Prostate gland (tissue), 2 donors: ENCODE measurements at regions not wholly inside any gene's neighbourhood (a gene's known extent, or its start where the extent isn't known, plus 50 kb on each side); places are given as distances from the start of the nearest gene placed in this dataset.

Experiments used
- DNase-seq: peaks from one replicate; pipeline ENCODE4 v3.0.0-alpha.2; 2019; ENCODE audit warnings: low spot score
- H3K27ac ChIP-seq, 2 donors: fragments of 200-600 bp; sonication (generic); 2 replicates each; pipeline ENCODE4 v1.5.1; 2017 to 2019
- H3K27me3 ChIP-seq: fragments of 200-600 bp; sonication (generic); replicated peaks from 2 replicates; pipeline ENCODE4 v1.5.1; 2019; ENCODE audit not compliant: insufficient read depth
- H3K36me3 ChIP-seq, 2 donors: fragments of 200-600 bp; sonication (generic); 1 replicate in 1 of 2; 2 replicates in 1 of 2; pipeline versions ENCODE4 v1.5.1 to v1.8.1; 2017 to 2019
- H3K4me1 ChIP-seq: fragments of 200-600 bp; sonication (generic); replicated peaks from 2 replicates; pipeline ENCODE4 v1.5.1; 2019
- H3K4me3 ChIP-seq, 2 donors: fragments of 200-600 bp; sonication (generic); 2 replicates each; pipeline ENCODE4 v1.5.1; 2017 to 2019
- H3K9me3 ChIP-seq: fragments of 200-600 bp; sonication (generic); 2 replicates; pipeline ENCODE4 v1.5.1; 2017
- CTCF ChIP-seq, 4 experiments: fragments of 200-600 bp in 2 of 4; fragments of 450-650 bp in 2 of 4; sonication (generic) in 2 of 4; IDR thresholded peaks; 1 replicate in 3 of 4; 2 replicates in 1 of 4; pipeline ENCODE4 v1.5.1; 2016 to 2019; ENCODE audit warnings: antibody characterized with exemption in 4 of 4, mild to moderate bottlenecking in 2 of 4, moderate library complexity in 2 of 4
- POLR2A ChIP-seq: fragments of 450-650 bp; IDR thresholded peaks from one replicate; pipeline ENCODE4 v1.6.1; 2016; ENCODE audit warnings: antibody characterized with exemption, mild to moderate bottlenecking
- POLR2AphosphoS5 ChIP-seq: sonication (generic); formaldehyde crosslinking; IDR thresholded peaks from one replicate; pipeline ENCODE4 v1.6.1; 2017; ENCODE audit warnings: antibody characterized with exemption
- WGBS: methylation state at CpG from one replicate; pipeline ENCODE4 v1.1.5; 2018; 5-methylcytosine and 5-hydroxymethylcytosine counted together
- intact Hi-C: fragments of 100-400 bp; cut with DNase I; formaldehyde crosslinking; loops from one replicate; pipeline ENCODE4 v1.14.2; 2022

- Histone ChIP-seq H3K27me3 (no peaks in the 10 kb centered on the region), H3K36me3 (no peaks in the 10 kb centered on the region), H3K4me3 (no peak overlapping the region), H3K4me1 (no peaks in the 10 kb centered on the region), H3K9me3 (no peaks in the 10 kb centered on the region), H3K27ac (no peak overlapping the region)
- no peak for TF ChIP-seq POLR2AphosphoS5
- no peak for TF ChIP-seq CTCF (IDR thresholded peaks at IDR 0.05)
- TF ChIP-seq POLR2A, result no peak
- DNase-seq, result no peak
- intact Hi-C loops, result no loop called here
These were observed 326.7 kb downstream of the ATP23 start for GRCh38 chr12:58268069-58268468.

- Histone ChIP-seq H3K4me3 (no peak overlapping the region), H3K9me3 (no peaks in the 10 kb centered on the region), H3K4me1 (no peaks in the 10 kb centered on the region), H3K36me3 (no peaks in the 10 kb centered on the region), H3K27ac (no peak overlapping the region), H3K27me3 (no peaks in the 10 kb centered on the region)
- 92% methylated on average over 2 of the region's 2 CpGs for WGBS
- intact Hi-C loops, result no loop called here
- TF ChIP-seq CTCF (IDR thresholded peaks at IDR 0.05) (no peak), POLR2A (no peak), POLR2AphosphoS5 (no peak)
- no peak for DNase-seq
These were observed 328.1 kb downstream of the ATP23 start for GRCh38 chr12:58269476-58269875.

GRCh38 chr12:58270966-58271705 is 329.8 kb downstream of the ATP23 start:
- 63% methylated on average over 6 of the region's 6 CpGs for WGBS
- Histone ChIP-seq H3K36me3 (no peaks in the 10 kb centered on the region), H3K4me1 (no peaks in the 10 kb centered on the region), H3K4me3 (no peak overlapping the region), H3K27me3 (no peaks in the 10 kb centered on the region), H3K9me3 (no peaks in the 10 kb centered on the region), H3K27ac (no peak overlapping the region)
- DNase-seq, result no peak
- TF ChIP-seq CTCF (IDR thresholded peaks at IDR 0.05) (no peak), POLR2A (no peak), POLR2AphosphoS5 (no peak)
- intact Hi-C loops, result no loop called here

- DNase-seq, result no peak
- Histone ChIP-seq H3K9me3 (no peaks in the 10 kb centered on the region), H3K36me3 (no peaks in the 10 kb centered on the region), H3K27me3 (no peaks in the 10 kb centered on the region), H3K4me3 (no peak overlapping the region), H3K4me1 (no peaks in the 10 kb centered on the region), H3K27ac (no peak overlapping the region)
- 56% methylated on average over 3 of the region's 3 CpGs for WGBS
- intact Hi-C loops, result no loop called here
- TF ChIP-seq CTCF (IDR thresholded peaks at IDR 0.05), result no peak
- no peak for TF ChIP-seq POLR2A
- no peak for TF ChIP-seq POLR2AphosphoS5
These were observed 331.1 kb downstream of the ATP23 start for GRCh38 chr12:58272461-58272860.

- Histone ChIP-seq H3K36me3 (no peaks in the 10 kb centered on the region), H3K4me1 (no peaks in the 10 kb centered on the region), H3K27me3 (no peaks in the 10 kb centered on the region), H3K27ac (no peak overlapping the region), H3K9me3 (no peaks in the 10 kb centered on the region), H3K4me3 (no peak overlapping the region)
- DNase-seq, result no peak
- intact Hi-C loops, result no loop called here
- WGBS, result 86% methylated on average over 1 of the region's 1 CpG
- no peak for TF ChIP-seq POLR2A
- TF ChIP-seq POLR2AphosphoS5, result no peak
- TF ChIP-seq CTCF (IDR thresholded peaks at IDR 0.05), result no peak
These were observed 335.9 kb downstream of the ATP23 start for GRCh38 chr12:58277231-58277630.
